ENCODE measurements at regions not wholly inside any gene's neighbourhood (a gene's known extent, or its start where the extent isn't known, plus 50 kb on each side); places are given as distances from the start of the nearest gene placed in this dataset.

DNA sequence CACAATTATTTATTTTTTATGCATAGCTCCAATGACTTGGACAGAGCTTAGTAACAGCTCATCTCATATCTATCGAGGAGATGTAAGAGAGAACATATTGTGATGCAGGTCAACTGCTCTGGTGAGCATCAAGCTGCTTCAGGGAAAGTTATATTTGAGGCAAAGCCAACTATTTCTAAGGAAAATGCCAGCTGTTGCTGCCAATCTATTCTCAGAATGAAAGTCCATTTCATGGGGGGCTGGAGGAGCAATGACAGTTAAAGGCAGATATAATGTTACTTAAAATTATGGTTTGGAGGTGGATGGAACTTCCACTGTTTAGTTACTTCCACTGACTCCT is 424.8 kb downstream of the KIF20B start:
- Histone ChIP-seq H3K9me3 (peaks cover 3% of the 10 kb centered on the region), H3K4me1 (no peaks in the 10 kb centered on the region), H3K27ac (no peak overlapping the region), H3K27me3 (ENCODE audit: insufficient read depth in 3 of 3, low read length in 2 of 3) (no peaks in the 10 kb centered on the region), H3K4me3 (no peak overlapping the region), H3K36me3 (ENCODE audit: insufficient read depth in 1 of 2, low read depth in 1 of 2) (no peaks in the 10 kb centered on the region)
- 25 to 47% (median 38%) methylated on average over 1 of the region's 1 CpG for WGBS, 3 donors
- intact Hi-C loops (cut with DNase I) = no loop called here
- TF ChIP-seq, protein P1, sequence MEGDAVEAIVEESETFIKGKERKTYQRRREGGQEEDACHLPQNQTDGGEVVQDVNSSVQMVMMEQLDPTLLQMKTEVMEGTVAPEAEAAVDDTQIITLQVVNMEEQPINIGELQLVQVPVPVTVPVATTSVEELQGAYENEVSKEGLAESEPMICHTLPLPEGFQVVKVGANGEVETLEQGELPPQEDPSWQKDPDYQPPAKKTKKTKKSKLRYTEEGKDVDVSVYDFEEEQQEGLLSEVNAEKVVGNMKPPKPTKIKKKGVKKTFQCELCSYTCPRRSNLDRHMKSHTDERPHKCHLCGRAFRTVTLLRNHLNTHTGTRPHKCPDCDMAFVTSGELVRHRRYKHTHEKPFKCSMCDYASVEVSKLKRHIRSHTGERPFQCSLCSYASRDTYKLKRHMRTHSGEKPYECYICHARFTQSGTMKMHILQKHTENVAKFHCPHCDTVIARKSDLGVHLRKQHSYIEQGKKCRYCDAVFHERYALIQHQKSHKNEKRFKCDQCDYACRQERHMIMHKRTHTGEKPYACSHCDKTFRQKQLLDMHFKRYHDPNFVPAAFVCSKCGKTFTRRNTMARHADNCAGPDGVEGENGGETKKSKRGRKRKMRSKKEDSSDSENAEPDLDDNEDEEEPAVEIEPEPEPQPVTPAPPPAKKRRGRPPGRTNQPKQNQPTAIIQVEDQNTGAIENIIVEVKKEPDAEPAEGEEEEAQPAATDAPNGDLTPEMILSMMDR (IDR thresholded peaks at IDR 0.05) = no peak
- DNase-seq = no peak
- no peak for ATAC-seq

DNA sequence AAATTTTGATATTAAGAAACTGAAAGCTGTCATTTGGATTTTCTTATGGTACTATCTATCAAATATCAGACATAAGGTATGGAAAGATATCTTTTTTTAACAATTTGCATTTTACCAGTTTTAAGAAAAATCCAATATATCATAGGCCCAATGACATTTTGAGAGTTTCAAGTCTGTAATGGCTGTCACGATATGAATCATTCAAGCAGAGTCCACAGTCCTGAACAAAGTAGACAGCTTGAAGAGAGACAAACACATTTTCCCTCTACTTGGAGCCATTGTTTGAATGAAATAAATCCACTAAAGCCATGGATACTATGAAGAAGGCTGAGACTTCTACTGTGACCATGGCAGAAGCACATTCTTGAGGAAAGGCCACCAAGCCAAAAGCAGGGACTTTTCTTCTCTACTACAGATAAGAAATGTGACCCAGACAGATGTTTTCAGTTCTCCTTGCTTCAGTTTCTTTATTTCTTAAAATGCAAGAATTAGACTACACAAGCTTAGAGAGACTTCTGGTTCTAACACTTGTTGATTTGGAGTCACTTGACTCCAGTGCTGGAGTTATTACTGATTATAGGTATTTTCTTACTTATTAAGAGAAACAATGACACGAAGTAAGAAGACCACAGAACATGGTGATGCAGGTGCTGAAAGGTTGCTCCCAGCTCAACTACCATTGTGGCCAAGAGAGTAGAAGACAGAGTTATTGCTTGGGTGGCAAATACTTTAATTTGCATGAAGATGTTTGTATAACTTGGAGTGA is 429.1 kb downstream of the KIF20B start:
- no peaks in the 10 kb centered on the region for H3K36me3 ChIP-seq (ENCODE audit: insufficient read depth in 1 of 2, low read depth in 1 of 2)
- no peaks in the 10 kb centered on the region for H3K4me1 ChIP-seq
- H3K9me3 ChIP-seq = peaks cover 4% of the 10 kb centered on the region
- no peaks in the 10 kb centered on the region for H3K27me3 ChIP-seq (ENCODE audit: insufficient read depth in 3 of 3, low read length in 2 of 3)
- H3K4me3 ChIP-seq = no peak overlapping the region
- TF ChIP-seq, protein P1 (IDR thresholded peaks at IDR 0.05) = no peak
- no peak overlapping the region for H3K27ac ChIP-seq
- DNase-seq = no peak
- no peak for ATAC-seq
- WGBS, 3 donors = 88 to 89% (median 89%) methylated on average over 2 of the region's 2 CpGs
- intact Hi-C loops (cut with DNase I) = no loop called here

DNA sequence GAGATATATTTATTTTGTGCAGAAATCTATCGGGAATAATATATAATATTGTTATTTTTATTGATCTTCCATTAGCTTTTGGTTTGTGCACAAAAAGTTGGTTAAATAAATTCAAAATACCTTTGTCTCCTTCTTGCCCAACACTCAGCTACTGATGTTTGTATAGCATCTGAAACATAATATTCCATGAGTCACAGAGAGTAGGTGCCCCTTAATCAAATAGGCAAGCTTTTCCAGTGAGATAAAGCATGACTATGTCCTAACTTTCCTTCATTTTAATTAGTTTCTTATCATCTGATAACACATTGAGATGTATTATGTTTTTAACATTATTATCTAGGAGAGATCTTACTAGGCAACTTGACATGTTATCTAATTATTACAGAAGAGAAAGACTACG is 432.2 kb downstream of the KIF20B start:
- intact Hi-C loops (cut with DNase I) = no loop called here
- no peak for DNase-seq
- 67 to 92% (median 89%) methylated on average over 2 of the region's 2 CpGs for WGBS, 3 donors
- Histone ChIP-seq H3K27ac (no peak overlapping the region), H3K9me3 (peaks cover 33% of the 10 kb centered on the region), H3K27me3 (ENCODE audit: insufficient read depth in 3 of 3, low read length in 2 of 3) (no peaks in the 10 kb centered on the region), H3K36me3 (ENCODE audit: insufficient read depth in 1 of 2, low read depth in 1 of 2) (no peaks in the 10 kb centered on the region), H3K4me1 (no peaks in the 10 kb centered on the region), H3K4me3 (no peak overlapping the region)
- no peak for ATAC-seq
- TF ChIP-seq, protein P1 (IDR thresholded peaks at IDR 0.05) = no peak

DNA sequence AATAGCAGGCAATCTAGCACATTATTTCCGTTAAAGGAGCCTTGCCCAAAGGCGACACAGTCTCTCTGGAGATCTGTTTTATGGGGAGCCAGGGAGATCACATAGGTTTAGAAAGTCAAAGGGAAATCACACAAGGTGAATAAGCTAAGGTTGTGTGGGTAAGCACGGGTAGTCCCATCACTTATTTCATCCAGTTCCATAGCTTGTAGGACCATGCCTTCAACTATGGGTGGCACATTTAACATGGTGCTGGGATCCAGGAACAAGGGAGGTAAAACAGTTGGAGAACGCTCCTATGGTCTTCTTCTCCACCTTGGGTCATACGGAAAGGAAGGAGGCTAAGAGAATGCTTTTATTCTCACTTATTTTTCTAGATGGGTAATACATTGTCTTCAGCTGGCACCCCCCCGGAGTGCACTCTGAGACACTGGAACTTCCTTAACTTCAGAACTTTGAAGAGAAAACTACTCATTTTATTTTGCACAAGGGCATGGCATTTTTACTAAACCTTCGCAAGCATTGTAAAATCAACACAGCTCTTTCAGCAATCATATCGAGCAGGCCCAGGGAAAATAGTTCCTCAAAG is 435.4 kb downstream of the KIF20B start:
- intact Hi-C loops (cut with DNase I) = no loop called here
- Histone ChIP-seq H3K27ac (no peak overlapping the region), H3K4me1 (no peaks in the 10 kb centered on the region), H3K4me3 (no peak overlapping the region), H3K36me3 (ENCODE audit: insufficient read depth in 1 of 2, low read depth in 1 of 2) (no peaks in the 10 kb centered on the region), H3K27me3 (ENCODE audit: insufficient read depth in 3 of 3, low read length in 2 of 3) (no peaks in the 10 kb centered on the region), H3K9me3 (peaks cover 39% of the 10 kb centered on the region)
- TF ChIP-seq, protein P1 (IDR thresholded peaks at IDR 0.05) = no peak
- no peak for ATAC-seq
- DNase-seq = no peak
- 74 to 85% (median 75%) methylated on average over 8 of the region's 8 CpGs for WGBS, 3 donors
